ENCODE measurements at regions not wholly inside any gene's neighbourhood (a gene's known extent, or its start where the extent isn't known, plus 50 kb on each side); places are given as distances from the start of the nearest gene placed in this dataset.

- WGBS, 2 donors: 60 to 65% methylated on average over 7 of the region's 7 CpGs
- H3K27ac ChIP-seq: no peak overlapping the region
- DNase-seq (ENCODE audit: low spot score in 2 of 2): no peak
Observed at GRCh38 chr9:16143310-16143709, 590.5 kb downstream of the CCDC171 start.

GRCh38 chr9:16143947-16144890 is 591.4 kb downstream of the CCDC171 start:
- TF ChIP-seq EP300 (IDR thresholded peaks at IDR 0.05) (no peak), CTCF (IDR thresholded peaks at IDR 0.05) (no peak), POLR2A (IDR thresholded peaks at IDR 0.05) (no peak)
- WGBS, 2 donors: 72 to 73% methylated on average over 13 of the region's 13 CpGs
- H3K4me3 ChIP-seq: no peak overlapping the region
- no peak for DNase-seq (ENCODE audit: low spot score in 2 of 2)
- no peaks in the 10 kb centered on the region for H3K9me3 ChIP-seq
- H3K4me1 ChIP-seq: peaks cover 0 to 10% (median 0%) of the 10 kb centered on the region in 4 donors
- no peaks in the 10 kb centered on the region for H3K27me3 ChIP-seq
- H3K36me3 ChIP-seq: no peaks in the 10 kb centered on the region
- no peak overlapping the region for H3K27ac ChIP-seq

More at GRCh38 chr9:16143310-16143709, 590.5 kb downstream of the CCDC171 start:
- no peaks in the 10 kb centered on the region for H3K36me3 ChIP-seq
- no peaks in the 10 kb centered on the region for H3K9me3 ChIP-seq
- H3K4me1 ChIP-seq: peaks cover 0 to 19% (median under 1%) of the 10 kb centered on the region in 4 donors
- H3K27me3 ChIP-seq: no peaks in the 10 kb centered on the region
- H3K4me3 ChIP-seq: no peak overlapping the region
- no peak for TF ChIP-seq CTCF (IDR thresholded peaks at IDR 0.05)
- no peak for TF ChIP-seq POLR2A (IDR thresholded peaks at IDR 0.05)
- TF ChIP-seq EP300 (IDR thresholded peaks at IDR 0.05): no peak

- no peak overlapping the region for H3K4me3 ChIP-seq
- no peak overlapping the region for H3K27ac ChIP-seq
- WGBS, 2 donors: 68 to 78% methylated on average over 8 of the region's 8 CpGs
- no peak for DNase-seq (ENCODE audit: low spot score in 2 of 2)
- no peaks in the 10 kb centered on the region for H3K36me3 ChIP-seq
- peaks cover 0 to under 1% (median 0%) of the 10 kb centered on the region in 4 donors for H3K4me1 ChIP-seq
- TF ChIP-seq POLR2A (IDR thresholded peaks at IDR 0.05): no peak
- TF ChIP-seq CTCF (IDR thresholded peaks at IDR 0.05): no peak
- no peak for TF ChIP-seq EP300 (IDR thresholded peaks at IDR 0.05)
- H3K9me3 ChIP-seq: no peaks in the 10 kb centered on the region
- H3K27me3 ChIP-seq: no peaks in the 10 kb centered on the region
Observed at GRCh38 chr9:16145196-16145950, 592.5 kb downstream of the CCDC171 start.

- Histone ChIP-seq H3K9me3 (no peaks in the 10 kb centered on the region), H3K4me1 (no peaks in the 10 kb centered on the region), H3K27ac (no peak overlapping the region), H3K36me3 (no peaks in the 10 kb centered on the region), H3K4me3 (no peak overlapping the region), H3K27me3 (no peaks in the 10 kb centered on the region)
- no peak for DNase-seq (ENCODE audit: low spot score in 2 of 2)
- 85 to 89% methylated on average over 6 to 7 of the region's 7 CpGs for WGBS, 2 donors
- no peak for TF ChIP-seq POLR2A (IDR thresholded peaks at IDR 0.05)
Observed at GRCh38 chr9:16147726-16148125, 594.9 kb downstream of the CCDC171 start.

GRCh38 chr9:16150501-16150900 is 597.7 kb downstream of the CCDC171 start:
- H3K27me3 ChIP-seq: no peaks in the 10 kb centered on the region
- H3K27ac ChIP-seq: no peak overlapping the region
- TF ChIP-seq POLR2A (IDR thresholded peaks at IDR 0.05): no peak
- TF ChIP-seq CTCF (IDR thresholded peaks at IDR 0.05): no peak
- no peak for TF ChIP-seq EP300 (IDR thresholded peaks at IDR 0.05)
- 82 to 83% methylated on average over 4 of the region's 4 CpGs for WGBS, 2 donors
- H3K4me1 ChIP-seq: peaks cover 0 to 10% (median 0%) of the 10 kb centered on the region in 4 donors
- H3K36me3 ChIP-seq: no peaks in the 10 kb centered on the region
- H3K9me3 ChIP-seq: no peaks in the 10 kb centered on the region
- no peak overlapping the region for H3K4me3 ChIP-seq
- no peak for DNase-seq (ENCODE audit: low spot score in 2 of 2)

All from tibial nerve (tissue), 4 donors.